ENCODE measurements at regions not wholly inside any gene's neighbourhood (a gene's known extent, or its start where the extent isn't known, plus 50 kb on each side); places are given as distances from the start of the nearest gene placed in this dataset.

DNA sequence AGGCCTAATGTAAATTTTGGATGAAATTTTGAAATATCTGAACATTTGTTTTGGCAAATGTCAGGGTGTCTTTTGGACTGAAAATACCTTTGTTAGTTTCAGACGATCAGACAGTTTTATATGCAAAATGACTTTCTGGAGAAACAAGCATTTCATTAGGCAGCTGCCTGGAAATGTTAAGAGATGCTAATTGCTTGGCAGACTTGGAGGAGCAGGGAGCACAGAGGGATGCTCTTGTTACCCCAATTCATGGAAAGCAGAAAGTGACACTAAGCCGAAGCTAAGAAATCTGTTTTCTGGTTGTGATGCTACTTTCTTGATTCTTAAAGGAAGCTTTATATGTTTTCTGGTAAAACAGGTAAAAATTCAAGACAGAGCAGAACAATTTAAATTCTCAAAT lies 204.3 kb upstream of the GBE1 start:
- peaks cover 44% of the 10 kb centered on the region for H3K4me1 Mint-ChIP-seq

More for the DNA sequence above, 204.3 kb upstream of the GBE1 start:
- Mint-ChIP-seq H3K27me3 (ENCODE audit: insufficient read depth, low read depth, poor library complexity) (peaks cover 1% of the 10 kb centered on the region), H3K4me3 (no peak overlapping the region), H3K27ac (0 out of 2 replicates have a peak overlapping the region, but pooled peaks have one; percentile 54), H3K36me3 (ENCODE audit: low read depth) (0 out of 3 replicates have a peak, but pooled peaks cover under 1% of the 10 kb centered on the region), H3K9me3 (no peaks in the 10 kb centered on the region)
- H3K4me3 ChIP-seq = no peak overlapping the region
- H2AFZ ChIP-seq = no peak overlapping the region
- H3K4me1 ChIP-seq (ENCODE audit: insufficient read depth) = peaks cover 43% of the 10 kb centered on the region
- no peaks in the 10 kb centered on the region for H3F3A ChIP-seq (replicated peaks; ENCODE audit: low read depth)
- H4K20me1 ChIP-seq (replicated peaks; ENCODE audit: insufficient read depth) = no peaks in the 10 kb centered on the region
- H3K27ac ChIP-seq (ENCODE audit: low read depth) = peak overlapping the region; percentile 4
- no peak for TF ChIP-seq POLR2AphosphoS5 (IDR thresholded peaks at IDR 0.05; ENCODE audit: low read depth)
- no peak for TF ChIP-seq ZNF331 (CRISPR knock-in tag; IDR thresholded peaks at IDR 0.05; ENCODE audit: low read depth)
- peak; percentile 71; the same call in 1 of the 2 replicates for TF ChIP-seq ZNF462 (CRISPR knock-in tag; IDR thresholded peaks at IDR 0.05)
- peak; percentile 69; the same call in 1 of the 2 replicates for TF ChIP-seq NANOG (IDR thresholded peaks at IDR 0.05; ENCODE audit: borderline replicate concordance)
- no peak for TF ChIP-seq ZNF114 (CRISPR knock-in tag; IDR thresholded peaks at IDR 0.05)
- peak overlapping the region; percentile 31 for H3K4me2 ChIP-seq
- H3K36me3 ChIP-seq (ENCODE audit: insufficient read depth) = no peaks in the 10 kb centered on the region
- H3K79me2 ChIP-seq (replicated peaks; ENCODE audit: insufficient read depth) = no peaks in the 10 kb centered on the region
- peak; percentile 61 for DNase-seq (ENCODE audit: low spot score)
- peak; percentile 95 for ATAC-seq
- no peaks in the 10 kb centered on the region for H3K27me3 ChIP-seq (ENCODE audit: insufficient read depth)
- no peaks in the 10 kb centered on the region; the same call in 1 of the 2 replicates for H3K9me2 ChIP-seq (ENCODE audit: insufficient read depth)
